ENCODE measurements at regions not wholly inside any gene's neighbourhood (a gene's known extent, or its start where the extent isn't known, plus 50 kb on each side); places are given as distances from the start of the nearest gene placed in this dataset.

- TF ChIP-seq POLR2A (IDR thresholded peaks at IDR 0.05) = no peak
- no peak for TF ChIP-seq CTCF (IDR thresholded peaks at IDR 0.05)
These were observed 167.7 kb upstream of the NPVF start for GRCh38 chr7:25395976-25396375.

Measured in testis (tissue), 2 donors.